ENCODE measurements at regions not wholly inside any gene's neighbourhood (a gene's known extent, or its start where the extent isn't known, plus 50 kb on each side); places are given as distances from the start of the nearest gene placed in this dataset.
"Not testable (repeated sequence)": the region's sequence is repeated elsewhere in the genome, so short reads cannot be mapped to it uniquely, and the experiment has no call there.

- DNase-seq (ENCODE audit: extremely low spot score, insufficient read length, low read depth): no peak
- no peak for FAIRE-seq
Measured at GRCh38 chr2:22912398-22912797, 472.6 kb upstream of the KLHL29 start.

GRCh38 chr2:22929998-22930397 is 455.0 kb upstream of the KLHL29 start:
- FAIRE-seq: no peak
- no peak for DNase-seq (ENCODE audit: extremely low spot score, insufficient read length, low read depth)

DNA sequence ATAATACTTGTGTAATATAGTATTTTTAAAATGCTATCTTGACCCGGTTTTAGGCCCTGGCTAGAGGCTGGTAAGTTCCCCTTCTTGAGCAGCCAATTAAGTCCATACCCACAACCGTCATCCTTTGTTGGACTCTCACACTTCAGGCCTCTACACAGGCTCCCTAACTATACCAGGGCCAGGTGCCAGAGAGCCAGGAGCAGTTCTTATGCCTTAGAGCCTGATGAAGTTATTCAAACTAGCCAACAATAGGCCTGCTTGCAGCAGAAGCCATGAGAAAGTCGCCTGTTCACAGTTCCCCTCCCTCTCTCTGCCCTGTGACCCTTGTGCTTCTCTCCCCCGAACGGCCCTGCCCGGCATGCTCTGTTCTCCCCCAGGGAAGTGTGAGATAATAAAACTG is 454.2 kb upstream of the KLHL29 start:
- FAIRE-seq (no peak), DNase-seq (ENCODE audit: extremely low spot score, insufficient read length, low read depth) (no peak)

GRCh38 chr2:22932288-22932687 is 452.7 kb upstream of the KLHL29 start:
- no peak for DNase-seq (ENCODE audit: extremely low spot score, insufficient read length, low read depth)
- FAIRE-seq: no peak

- FAIRE-seq: no peak
- no peak for DNase-seq (ENCODE audit: extremely low spot score, insufficient read length, low read depth)
Measured at GRCh38 chr2:22934747-22935146, 450.2 kb upstream of the KLHL29 start.

- no peak for FAIRE-seq
Measured at GRCh38 chr2:22942441-22942840, 442.5 kb upstream of the KLHL29 start.

GRCh38 chr2:22944143-22944542 is 440.8 kb upstream of the KLHL29 start:
- FAIRE-seq: no peak
- no peak for DNase-seq (ENCODE audit: extremely low spot score, insufficient read length, low read depth)

More at GRCh38 chr2:22942441-22942840, 442.5 kb upstream of the KLHL29 start:
- no peak for DNase-seq (ENCODE audit: extremely low spot score, insufficient read length, low read depth)

DNA sequence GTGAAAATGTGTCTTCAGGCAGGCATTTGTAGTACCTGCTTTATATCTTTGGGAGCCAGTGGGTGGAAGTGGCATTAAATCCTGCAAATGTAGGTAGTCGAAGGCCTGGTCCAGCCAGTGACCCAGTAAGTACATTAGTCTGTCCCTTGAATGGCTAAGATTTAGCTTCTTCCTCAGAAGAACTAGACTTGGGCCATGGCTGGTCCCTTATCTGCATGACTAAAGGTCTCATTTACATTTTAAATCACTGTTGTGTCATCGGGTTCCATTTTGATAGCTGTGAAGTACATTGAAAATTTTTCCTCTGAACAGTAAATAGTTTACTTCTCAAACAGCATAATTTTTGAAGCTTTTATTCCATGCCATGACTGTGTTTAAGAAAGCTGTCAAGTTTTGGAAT is 438.4 kb upstream of the KLHL29 start:
- DNase-seq (ENCODE audit: extremely low spot score, insufficient read length, low read depth) (no peak), FAIRE-seq (no peak)

GRCh38 chr2:22947741-22948140 is 437.2 kb upstream of the KLHL29 start:
- FAIRE-seq: no peak
- no peak for DNase-seq (ENCODE audit: extremely low spot score, insufficient read length, low read depth)

GRCh38 chr2:22950431-22950830 is 434.5 kb upstream of the KLHL29 start:
- DNase-seq (ENCODE audit: extremely low spot score, insufficient read length, low read depth) (no peak), FAIRE-seq (no peak)

GRCh38 chr2:22952656-22953225 is 432.2 kb upstream of the KLHL29 start:
- no peak for FAIRE-seq
- DNase-seq (ENCODE audit: extremely low spot score, insufficient read length, low read depth): no peak

DNA sequence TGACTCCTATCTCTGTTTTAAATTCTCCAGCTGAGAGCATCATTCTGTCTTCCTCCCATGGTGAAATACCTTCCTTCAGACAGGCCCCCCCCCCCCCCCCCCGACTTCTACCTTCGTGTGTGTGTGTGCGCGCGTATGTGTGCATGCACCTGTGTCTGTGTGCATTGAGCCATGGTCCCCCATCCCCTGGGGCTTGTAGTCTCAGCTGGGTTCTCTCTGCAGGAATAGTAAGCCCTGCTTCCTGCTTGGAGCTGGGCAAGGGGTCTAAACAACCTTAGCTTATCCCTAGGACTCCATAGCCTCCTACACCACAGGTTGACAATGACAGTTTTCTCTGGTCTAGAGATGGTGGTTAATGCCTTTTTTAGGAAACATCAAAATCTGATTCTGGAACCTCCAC is 427.5 kb upstream of the KLHL29 start:
- no peak for DNase-seq (ENCODE audit: extremely low spot score, insufficient read length, low read depth)

GRCh38 chr2:22958308-22958707 is 426.7 kb upstream of the KLHL29 start:
- DNase-seq (ENCODE audit: extremely low spot score, insufficient read length, low read depth) (no peak), FAIRE-seq (no peak)

More for the DNA sequence above, 427.5 kb upstream of the KLHL29 start:
- FAIRE-seq: no peak

GRCh38 chr2:22967756-22968155 is 417.2 kb upstream of the KLHL29 start:
- DNase-seq (ENCODE audit: extremely low spot score, insufficient read length, low read depth) (no peak), FAIRE-seq (no peak)

DNA sequence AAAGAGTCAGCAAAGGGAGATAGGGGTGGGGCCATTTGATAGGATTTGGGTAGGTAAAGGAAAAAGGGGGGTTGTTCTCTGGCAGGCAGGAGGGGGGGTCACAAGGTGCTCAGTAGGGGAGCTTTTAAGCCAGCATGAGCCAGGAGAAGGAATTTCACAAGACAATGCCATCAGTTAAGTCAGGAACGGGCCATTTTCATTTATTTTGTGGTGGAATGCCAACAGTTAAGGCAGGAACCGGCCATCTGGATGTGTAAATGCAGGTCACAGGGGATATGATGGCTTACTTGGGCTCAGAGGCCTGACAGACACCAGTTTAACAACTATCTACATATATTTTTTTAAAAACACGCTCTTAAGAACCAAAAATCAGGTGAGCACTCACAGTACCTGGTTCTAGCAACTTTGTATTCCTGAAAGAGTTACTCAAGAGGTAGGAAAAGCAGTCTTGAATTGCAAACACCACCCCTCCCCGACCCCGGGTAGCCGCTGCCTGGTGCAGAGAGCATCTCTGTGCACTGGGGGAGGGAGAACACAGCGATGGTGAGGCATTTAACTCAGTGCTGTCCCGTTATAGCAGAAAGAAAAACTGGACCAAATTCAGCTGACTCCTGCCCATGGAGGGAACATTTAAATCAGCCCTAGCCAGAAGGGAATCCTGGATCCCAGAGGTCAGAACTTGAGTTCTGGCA is 414.5 kb upstream of the KLHL29 start:
- FAIRE-seq (no peak), DNase-seq (ENCODE audit: extremely low spot score, insufficient read length, low read depth) (no peak)

DNA sequence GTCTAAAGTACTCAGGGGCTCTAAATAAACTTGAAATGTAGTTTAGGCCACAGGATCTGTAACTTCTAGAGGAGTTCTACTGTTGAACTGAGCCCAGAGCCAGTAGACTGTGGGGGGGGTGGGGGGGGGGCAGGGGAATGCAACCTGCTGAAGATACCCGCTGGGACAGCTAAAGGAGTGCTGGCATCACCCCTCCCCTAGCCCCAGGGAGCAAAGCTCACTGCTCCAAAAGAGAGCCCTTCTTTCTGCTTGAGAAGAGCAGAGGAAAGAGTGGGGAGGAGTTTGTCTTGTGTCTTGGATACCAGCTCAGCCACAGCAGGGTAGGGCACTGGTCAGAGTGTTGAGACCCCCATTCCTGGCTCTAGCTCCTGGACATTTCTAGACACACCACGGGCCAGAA is 414.0 kb upstream of the KLHL29 start:
- no peak for DNase-seq (ENCODE audit: extremely low spot score, insufficient read length, low read depth)
- FAIRE-seq: no peak

- DNase-seq (ENCODE audit: extremely low spot score, insufficient read length, low read depth) (no peak), FAIRE-seq (no peak)
Measured at GRCh38 chr2:22981785-22982184, 403.2 kb upstream of the KLHL29 start.

DNA sequence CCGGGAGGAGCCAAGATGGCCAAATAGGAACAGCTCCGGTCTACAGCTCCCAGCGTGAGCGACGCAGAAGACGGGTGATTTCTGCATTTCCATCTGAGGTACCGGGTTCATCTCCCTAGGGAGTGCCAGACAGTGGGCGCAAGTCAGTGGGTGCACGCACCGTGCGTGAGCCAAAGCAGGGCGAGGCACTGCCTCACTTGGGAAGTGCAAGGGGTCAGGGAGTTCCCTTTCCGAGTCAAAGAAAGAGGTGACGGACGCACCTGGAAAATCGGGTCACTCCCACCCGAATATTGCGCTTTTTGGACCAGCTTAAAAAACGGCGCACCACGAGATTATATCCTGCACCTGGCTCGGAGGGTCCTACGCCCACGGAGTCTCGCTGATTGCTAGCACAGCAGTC is 400.8 kb upstream of the KLHL29 start:
- FAIRE-seq; DNase-seq (ENCODE audit: extremely low spot score, insufficient read length, low read depth): not testable (repeated sequence)

- DNase-seq (ENCODE audit: extremely low spot score, insufficient read length, low read depth) (no peak), FAIRE-seq (no peak)
Measured at GRCh38 chr2:22990246-22990645, 394.7 kb upstream of the KLHL29 start.

DNA sequence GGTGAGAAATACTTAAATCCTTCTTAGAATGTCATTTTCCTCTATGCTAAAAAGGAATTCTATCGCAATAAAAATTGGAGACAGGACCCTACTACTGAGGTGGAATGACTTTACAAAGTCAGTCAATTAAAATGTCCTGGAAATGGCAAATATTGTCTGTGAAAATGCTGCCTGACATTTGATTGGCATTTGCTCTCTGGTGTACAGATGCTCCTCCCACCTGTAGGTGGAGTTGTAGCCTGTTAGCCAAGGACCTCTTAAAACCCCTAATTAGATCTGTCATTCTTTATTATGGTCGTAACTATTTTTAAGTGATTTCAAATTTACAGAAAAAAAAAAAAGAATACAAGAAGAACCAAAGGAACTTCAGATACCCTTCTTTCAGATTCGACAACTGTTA is 393.1 kb upstream of the KLHL29 start:
- no peak for FAIRE-seq
- no peak for DNase-seq (ENCODE audit: extremely low spot score, insufficient read length, low read depth)

DNA sequence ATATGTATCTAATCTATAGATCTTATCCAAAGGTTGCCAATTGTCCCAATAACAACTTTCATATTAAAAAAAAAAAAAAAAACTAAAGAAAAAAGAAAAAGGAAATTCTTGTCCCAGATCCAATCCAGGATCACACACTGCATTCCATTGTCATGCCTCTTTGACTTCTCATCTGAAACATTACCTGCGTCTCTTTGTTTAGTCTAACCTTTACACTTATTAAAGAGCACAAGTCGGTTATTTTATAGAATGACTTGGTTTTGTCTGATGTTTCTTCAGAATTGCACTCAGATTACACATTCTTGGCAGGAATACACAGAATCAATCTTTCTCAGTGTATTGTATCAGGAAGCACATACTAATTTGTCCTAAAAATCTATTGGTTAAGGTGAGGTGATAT is 392.5 kb upstream of the KLHL29 start:
- DNase-seq (ENCODE audit: extremely low spot score, insufficient read length, low read depth) (no peak), FAIRE-seq (no peak)

DNA sequence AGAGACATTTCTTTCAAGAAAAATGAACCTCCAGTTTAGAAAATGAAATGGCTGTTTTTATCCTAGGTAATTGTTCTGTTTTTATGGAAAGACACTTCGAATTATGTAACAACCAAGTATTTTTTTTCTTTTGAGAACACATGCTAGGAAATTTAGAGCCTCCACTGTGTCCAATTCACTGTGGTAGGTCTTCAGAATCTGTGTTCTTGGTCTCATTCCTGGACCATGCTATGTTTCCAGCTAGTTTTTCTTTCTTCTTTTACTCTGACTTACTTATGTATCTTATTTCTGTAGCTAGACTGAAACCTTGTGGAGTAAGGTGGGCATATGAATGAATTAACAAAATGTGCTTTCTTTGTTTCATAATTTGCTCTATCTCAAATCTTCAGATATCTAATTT is 391.7 kb upstream of the KLHL29 start:
- DNase-seq (ENCODE audit: extremely low spot score, insufficient read length, low read depth): no peak
- no peak for FAIRE-seq

Data from GM18507 (cell line).